ENCODE measurements at regions not wholly inside any gene's neighbourhood (a gene's known extent, or its start where the extent isn't known, plus 50 kb on each side); places are given as distances from the start of the nearest gene placed in this dataset.
"Not testable (repeated sequence)": the region's sequence is repeated elsewhere in the genome, so short reads cannot be mapped to it uniquely, and the experiment has no call there.

DNA sequence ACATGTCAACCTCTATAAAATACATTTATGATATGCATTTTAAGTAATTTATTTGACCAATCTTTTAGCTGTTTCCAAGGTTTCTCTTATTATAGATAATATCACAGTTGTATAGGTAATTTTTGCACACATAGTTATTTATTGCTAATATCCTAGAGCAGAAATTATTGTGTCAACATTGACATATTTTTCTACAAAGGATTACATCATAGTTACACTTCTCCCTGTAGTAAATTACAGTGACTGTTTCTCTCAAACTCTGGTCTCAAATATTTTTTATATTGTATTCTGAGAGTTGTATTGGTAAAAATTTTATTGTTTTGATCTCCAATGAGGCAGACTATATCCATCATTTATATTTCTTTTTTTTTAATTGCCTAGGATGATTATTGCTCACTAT is 714.4 kb upstream of the CDH6 start:
- DNase-seq (ENCODE audit: low spot score), result no peak

GRCh38 chr5:30475429-30475828 is 718.1 kb upstream of the CDH6 start:
- no peak for DNase-seq (ENCODE audit: low spot score)

GRCh38 chr5:30469691-30470090 is 723.8 kb upstream of the CDH6 start:
- DNase-seq (ENCODE audit: low spot score), result no peak

- DNase-seq (ENCODE audit: low spot score), result no peak
These were observed 734.8 kb upstream of the CDH6 start for GRCh38 chr5:30458681-30459080.

DNA sequence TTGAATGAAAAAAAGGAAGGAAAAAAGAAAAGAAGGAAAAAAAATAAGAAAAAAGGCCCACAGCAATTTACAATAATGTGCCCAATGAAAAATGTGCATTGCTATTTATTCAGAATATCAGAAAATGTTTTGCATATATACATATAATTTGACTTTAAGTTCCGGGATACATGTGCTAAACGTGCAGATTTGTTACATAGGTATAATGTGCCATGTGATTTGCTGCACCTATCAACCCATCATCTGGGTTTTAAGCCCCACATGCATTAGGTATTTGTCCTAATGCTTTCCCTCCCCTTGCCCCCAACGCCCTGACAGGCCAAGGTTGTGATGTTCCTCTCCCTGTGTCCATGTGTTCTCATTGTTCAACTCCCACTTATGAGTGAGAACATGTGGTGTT is 738.0 kb upstream of the CDH6 start:
- not testable (repeated sequence) for DNase-seq (ENCODE audit: low spot score)

DNA sequence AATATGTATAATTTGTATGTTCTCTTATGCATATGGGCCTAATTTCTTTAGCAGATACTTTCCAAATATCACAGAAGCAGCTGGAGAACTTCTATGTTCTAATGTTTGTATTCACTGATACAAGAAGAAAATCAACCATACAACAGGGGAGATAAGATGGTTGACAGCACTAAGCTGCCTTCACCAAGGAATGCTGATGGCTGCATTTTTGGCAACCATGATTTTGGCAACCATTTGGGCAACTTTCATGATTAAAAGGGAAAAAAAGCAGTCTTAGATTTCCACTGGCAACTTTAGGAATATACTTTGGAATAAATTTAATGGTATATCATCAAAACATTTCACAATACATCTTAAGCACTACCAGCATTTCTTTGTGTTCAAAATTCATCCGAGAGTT is 740.3 kb upstream of the CDH6 start:
- no peak for DNase-seq (ENCODE audit: low spot score)

GRCh38 chr5:30450153-30450552 is 743.3 kb upstream of the CDH6 start:
- DNase-seq (ENCODE audit: low spot score), result no peak

DNA sequence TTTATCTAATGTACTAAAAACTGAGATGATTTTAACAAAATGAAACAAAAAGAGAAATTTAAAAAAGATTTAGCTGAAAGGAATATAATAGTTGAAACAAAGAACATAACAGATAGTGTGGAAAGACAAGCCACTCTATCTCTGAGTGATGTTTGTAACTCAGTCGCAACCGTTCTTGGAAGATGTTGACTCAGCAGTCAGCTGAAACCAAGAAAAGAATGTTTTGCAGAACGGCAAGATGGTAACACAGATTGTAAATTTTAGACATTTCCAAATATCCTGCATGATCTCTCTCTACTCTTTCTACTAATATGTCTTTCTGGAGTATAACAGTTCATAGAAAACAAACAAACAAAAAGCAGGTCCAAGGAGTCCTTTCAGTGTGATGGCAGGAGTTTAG is 746.1 kb upstream of the CDH6 start:
- DNase-seq (ENCODE audit: low spot score), result no peak

- no peak for DNase-seq (ENCODE audit: low spot score)
These were observed 747.0 kb upstream of the CDH6 start for GRCh38 chr5:30446456-30446855.

DNA sequence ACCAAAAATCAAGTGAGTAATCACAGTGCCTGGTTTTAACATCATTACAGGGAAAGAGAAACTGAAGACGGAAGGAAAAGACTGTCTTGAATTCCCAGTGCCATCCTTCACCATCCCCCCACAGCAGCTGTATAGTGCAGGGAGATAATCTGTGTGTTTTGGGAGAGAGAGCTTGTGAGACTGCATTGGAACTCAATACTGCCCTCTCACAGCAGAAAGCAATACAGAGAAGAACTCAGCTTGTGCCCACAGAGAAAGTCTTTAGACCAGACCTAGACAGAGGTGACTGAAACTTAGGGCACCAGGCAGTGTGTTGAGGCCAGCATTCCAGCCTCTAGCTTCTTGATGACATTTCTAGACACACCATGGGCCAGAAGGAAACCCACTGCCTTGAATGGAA is 754.7 kb upstream of the CDH6 start:
- no peak for DNase-seq (ENCODE audit: low spot score)

- no peak for DNase-seq (ENCODE audit: low spot score)
These were observed 756.8 kb upstream of the CDH6 start for GRCh38 chr5:30436691-30437090.

DNA sequence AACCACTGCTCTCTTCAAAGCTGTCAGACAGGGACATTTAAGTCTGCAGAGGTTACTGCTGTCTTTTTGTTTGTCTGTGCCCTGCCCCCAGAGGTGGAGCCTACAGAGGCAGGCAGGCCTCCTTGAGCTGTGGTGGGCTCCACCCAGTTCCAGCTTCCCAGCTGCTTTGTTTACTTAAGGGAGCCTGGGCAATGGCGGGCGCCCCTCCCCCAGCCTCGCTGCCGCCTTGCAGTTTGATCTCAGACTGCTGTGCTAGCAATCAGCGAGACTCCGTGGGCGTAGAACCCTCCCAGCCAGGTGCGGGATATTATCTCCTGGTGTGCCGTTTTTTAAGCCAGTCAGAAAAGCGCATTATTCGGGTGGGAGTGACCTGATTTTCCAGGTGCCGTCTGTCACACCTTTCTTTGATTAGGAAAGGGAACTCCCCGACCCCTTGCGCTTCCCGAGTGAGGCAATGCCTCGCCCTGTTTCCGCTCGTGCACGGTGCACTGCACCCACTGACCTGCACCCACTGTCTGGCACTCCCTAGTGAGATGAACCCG is 764.5 kb upstream of the CDH6 start:
- not testable (repeated sequence) for DNase-seq (ENCODE audit: low spot score)

DNA sequence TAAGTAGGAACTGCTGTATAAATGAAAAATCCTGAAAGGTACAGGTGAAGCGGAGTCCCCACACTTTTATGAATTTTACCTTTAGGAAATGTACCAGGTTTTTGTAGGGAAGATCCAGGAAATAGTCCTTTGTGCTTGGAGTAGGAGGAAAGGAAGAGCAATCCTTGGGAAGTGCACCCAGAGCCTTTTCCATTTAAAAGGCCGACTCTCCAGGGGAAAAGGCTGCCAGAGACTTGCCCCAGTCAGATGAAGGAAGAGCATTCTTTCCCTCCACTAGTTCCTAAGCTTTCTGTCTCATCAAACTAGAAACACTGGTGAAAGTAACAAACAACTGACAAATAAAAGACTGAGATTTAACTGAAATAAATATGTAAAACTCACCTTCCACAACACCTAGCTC is 779.4 kb upstream of the CDH6 start:
- DNase-seq (ENCODE audit: low spot score), result no peak

- no peak for DNase-seq (ENCODE audit: low spot score)
These were observed 779.9 kb upstream of the CDH6 start for GRCh38 chr5:30413540-30413939.

DNA sequence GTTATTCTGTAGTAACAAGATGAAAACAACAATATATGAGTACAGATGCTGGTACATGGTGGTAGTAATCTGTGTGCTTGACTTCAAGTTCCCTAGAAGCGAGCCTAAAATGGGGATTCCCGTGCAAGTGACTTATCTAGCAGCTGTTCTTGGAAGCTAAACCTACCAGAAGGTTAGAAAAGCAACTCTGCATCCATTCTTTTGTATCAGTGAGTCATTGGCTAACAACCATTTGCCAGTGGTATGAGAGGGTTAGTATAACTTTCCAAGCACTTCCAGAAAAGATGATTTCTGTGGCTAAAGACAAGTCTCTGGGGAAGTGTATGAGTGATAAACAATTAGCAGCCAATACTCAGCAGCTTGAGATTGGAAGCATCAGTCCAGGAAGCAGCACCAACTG is 787.7 kb upstream of the CDH6 start:
- DNase-seq (ENCODE audit: low spot score), result peak; percentile 1

DNA sequence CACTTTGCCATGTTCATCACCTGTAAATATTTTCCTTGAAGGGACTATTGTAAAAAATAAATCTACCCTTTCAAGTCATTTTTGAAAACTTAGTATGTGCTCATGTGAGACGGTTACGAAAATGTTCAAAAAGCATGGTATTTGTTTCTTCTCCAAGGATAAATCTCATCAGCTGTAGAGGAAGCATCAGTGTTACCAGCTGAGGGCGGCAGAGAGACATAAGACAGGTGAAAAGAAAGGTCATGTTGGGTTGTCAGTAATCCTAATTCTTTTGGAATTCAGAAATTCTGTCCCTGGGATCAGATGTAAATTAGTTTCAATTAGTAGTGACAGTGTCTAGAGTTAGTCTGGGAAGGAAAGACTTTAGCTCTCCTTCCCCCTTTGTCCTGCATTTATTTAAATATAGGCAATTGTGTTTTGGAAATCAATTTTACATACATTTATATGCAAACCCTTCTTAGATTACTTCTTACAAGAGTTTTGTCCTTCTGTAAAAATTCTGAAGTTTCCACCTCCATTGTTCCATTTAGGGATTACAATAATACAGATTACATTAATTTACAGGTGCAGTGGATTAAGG is 791.9 kb upstream of the CDH6 start:
- peak; percentile 13 for DNase-seq (ENCODE audit: low spot score)

GRCh38 chr5:30398423-30398822 is 795.1 kb upstream of the CDH6 start:
- no peak for DNase-seq (ENCODE audit: low spot score)

DNA sequence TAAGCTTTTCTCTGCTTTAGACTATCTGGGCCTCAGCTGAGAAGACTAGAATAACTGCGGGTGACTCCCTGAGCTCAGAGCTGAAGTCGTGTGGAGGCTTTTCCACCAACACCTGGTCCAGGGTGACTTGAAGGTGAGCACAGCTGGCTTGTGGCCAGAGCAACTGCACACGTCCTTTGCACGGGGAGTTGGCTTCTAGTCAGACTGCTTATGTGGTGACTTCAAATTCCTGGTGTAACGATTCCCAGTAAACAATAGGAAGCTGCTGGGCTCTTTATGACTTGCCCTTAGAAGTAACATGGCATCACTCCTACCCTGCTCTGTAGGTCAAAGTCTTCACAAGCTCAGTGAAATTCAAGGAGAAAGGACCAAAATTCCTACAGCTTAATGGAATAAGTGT is 800.6 kb upstream of the CDH6 start:
- DNase-seq (ENCODE audit: low spot score), result no peak

GRCh38 chr5:30390095-30390494 is 803.4 kb upstream of the CDH6 start:
- DNase-seq (ENCODE audit: low spot score), result no peak

GRCh38 chr5:30387974-30388632 is 805.4 kb upstream of the CDH6 start:
- no peak for DNase-seq (ENCODE audit: low spot score)

DNA sequence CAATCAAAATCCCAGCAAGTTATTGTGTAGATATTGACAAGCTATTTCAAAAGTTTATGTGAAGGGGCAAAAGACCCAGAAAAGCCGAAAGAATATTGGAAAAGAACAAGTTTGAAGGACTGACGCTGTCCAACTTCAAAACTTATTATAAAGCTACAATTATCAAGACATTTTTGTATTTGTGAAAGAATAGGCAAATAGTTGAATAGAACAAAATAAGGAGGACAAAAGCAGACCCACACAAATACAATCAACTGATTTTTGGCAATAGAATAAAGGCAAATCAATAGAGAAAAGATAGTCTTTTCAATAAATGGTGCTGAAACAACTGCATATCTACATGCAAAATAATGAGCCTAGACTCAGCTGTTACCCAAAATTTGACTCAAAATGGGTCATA is 807.7 kb upstream of the CDH6 start:
- DNase-seq (ENCODE audit: low spot score), result no peak

DNA sequence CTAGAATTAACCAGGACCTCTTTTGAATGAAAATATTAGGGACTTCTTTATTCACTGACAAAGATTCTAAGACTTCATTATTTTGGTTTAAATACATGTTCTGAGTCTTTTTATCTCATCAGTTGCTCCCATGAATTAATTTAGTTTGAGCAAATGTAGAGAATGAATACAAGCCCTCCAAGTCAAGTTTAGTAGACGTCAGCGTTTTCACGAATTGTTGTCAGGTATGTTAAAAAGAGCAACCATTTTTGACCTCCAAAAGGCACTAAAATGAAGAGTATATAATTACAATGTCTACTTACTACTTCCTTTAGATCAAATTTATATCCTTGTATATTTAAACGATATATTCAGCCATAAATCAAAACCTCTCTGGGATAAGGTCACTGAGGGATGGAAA is 809.3 kb upstream of the CDH6 start:
- no peak for DNase-seq (ENCODE audit: low spot score)

- no peak for DNase-seq (ENCODE audit: low spot score)
These were observed 813.3 kb upstream of the CDH6 start for GRCh38 chr5:30380228-30380627.

GRCh38 chr5:30376848-30377247 is 816.6 kb upstream of the CDH6 start:
- DNase-seq (ENCODE audit: low spot score), result no peak
